Fibroblast of skin of scalp (primary cell): ENCODE measurements at regions not wholly inside any gene's neighbourhood (a gene's known extent, or its start where the extent isn't known, plus 50 kb on each side); places are given as distances from the start of the nearest gene placed in this dataset.

Experiments
- DNase-seq: peaks from one replicate; pipeline ENCODE4 v3.0.0-alpha.2; 2013

DNA sequence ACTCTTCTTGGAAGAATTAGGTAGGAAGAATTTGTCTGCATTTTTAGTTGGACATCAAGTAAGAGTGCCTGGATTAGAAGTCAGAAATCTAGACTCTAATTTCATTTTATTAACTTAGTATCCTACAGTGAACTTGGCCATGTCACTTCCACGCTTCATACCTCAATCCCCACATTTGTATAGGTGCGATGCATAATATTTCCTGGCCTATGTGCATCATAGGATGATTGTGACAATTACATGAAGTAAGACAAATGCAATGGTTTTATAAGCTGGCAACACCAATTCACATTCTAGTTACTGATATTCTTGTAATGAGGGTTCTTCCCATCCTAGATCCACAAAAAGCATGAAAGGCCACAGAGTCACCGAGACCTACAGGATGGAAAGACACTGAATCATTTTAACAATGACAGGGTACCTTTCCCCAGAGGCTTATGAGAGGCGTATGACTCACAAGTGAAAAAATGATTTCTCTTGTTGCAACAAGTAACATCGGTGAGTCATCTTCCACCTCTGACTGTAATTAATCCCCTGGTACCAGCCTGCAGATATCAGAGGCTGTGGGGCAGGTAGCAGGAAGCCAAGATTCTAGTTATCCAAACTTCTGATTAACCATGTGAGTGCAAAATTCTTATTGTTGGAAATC lies 56.0 kb upstream of the OR5AK2 start:
- DNase-seq = peak; percentile 52

GRCh38 chr11:56923116-56923515 lies 65.6 kb upstream of the OR5AK2 start:
- no peak for DNase-seq

DNA sequence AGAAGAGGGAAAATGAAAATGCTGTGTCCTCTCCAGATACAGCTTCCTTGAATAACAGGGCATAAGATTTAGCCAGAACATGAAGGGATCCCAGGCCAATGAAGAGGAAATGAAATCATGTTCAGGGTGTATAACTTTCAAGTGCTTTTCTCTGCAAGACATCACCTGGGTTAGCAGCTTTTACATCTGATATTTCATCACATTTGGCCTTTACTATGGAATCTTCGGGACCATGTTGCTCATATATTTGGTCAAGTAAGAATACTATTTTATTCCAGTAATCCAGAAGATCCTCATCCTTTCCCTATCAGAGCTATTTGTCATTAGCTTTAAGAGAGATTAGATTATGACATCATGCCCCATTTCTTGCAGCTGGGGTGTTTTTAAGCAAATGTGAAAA lies 66.3 kb upstream of the OR5AK2 start:
- DNase-seq = no peak

DNA sequence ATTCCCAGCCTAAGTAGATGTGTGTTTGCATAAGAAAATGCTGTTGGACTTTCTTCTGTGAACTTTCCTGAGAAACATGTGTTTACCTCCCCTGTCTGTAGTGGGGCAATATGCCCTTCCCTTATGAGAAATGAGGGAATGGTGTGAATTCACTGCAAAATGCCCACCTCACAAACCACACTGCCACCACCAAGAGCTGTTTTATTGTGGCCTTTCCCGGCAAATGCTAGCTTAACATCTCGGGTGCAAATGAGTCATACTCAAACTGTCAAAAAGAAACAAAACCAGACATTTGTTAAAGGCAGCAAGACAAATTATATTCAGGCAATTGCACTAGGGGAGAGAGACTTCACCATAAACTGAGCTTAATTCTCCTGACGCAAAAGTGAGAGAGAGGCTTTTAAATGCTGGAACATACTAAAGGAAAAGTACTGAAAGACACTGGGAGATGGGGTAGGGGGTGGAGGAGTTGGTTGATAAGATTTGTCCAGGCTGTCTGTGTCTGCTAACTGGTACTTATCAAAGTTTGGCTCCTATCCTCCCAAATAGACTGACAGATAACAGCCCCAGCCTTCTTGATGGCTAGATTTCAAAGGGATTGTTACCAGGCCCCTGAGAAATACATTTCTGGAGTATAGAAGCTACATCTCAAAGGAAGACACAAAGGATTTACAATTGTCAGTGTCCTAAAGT lies 70.9 kb upstream of the OR5AK2 start:
- no peak for DNase-seq

GRCh38 chr11:56916587-56916986 lies 72.1 kb upstream of the OR5AK2 start:
- no peak for DNase-seq

DNA sequence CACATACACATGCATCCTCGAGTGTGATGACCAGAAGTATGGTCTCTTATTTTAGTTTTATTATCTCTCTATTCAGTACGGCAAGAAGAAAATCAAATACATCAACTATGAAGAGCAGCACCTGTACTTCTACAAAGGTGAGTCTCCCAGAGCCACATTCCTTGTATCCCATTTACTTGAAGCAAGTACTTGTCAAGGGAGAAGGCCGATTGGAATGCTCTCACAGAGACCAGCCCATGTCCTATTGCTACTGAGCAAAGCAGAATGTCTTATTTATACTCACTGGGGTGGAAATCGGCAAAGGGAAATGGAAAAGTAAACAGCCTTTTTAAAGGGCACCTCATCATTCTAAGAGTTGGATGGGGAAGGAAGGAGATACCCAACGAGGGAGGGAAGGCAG lies 72.6 kb upstream of the OR5AK2 start:
- no peak for DNase-seq

DNA sequence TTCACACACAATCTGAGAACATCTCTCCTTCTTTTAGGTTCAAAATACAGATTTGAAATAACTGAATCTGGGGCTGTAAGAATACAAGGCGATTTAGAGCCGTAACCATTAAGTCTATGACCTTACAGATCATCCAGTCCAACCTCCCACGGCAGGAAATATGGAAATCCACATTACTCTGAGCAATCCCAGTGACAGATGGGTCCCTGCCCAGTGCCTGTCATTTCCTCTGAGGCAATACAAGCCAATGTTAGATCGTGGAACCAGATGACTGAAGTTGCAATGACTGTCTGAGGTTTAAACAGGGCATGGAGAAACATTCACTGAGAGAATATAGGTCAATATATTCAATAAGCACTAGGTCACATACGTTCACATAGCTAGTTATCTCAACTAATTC lies 77.4 kb upstream of the OR5AK2 start:
- DNase-seq = peak; percentile 42

- peak; percentile 62 for DNase-seq
Measured at GRCh38 chr11:56910785-56911184, 77.9 kb upstream of the OR5AK2 start.

- DNase-seq = peak; percentile 76
Measured at GRCh38 chr11:56910046-56910773, 78.5 kb upstream of the OR5AK2 start.

- no peak for DNase-seq
Measured at GRCh38 chr11:56909563-56909962, 79.2 kb upstream of the OR5AK2 start.

- no peak for DNase-seq
Measured at GRCh38 chr11:56909080-56909479, 79.6 kb upstream of the OR5AK2 start.

DNA sequence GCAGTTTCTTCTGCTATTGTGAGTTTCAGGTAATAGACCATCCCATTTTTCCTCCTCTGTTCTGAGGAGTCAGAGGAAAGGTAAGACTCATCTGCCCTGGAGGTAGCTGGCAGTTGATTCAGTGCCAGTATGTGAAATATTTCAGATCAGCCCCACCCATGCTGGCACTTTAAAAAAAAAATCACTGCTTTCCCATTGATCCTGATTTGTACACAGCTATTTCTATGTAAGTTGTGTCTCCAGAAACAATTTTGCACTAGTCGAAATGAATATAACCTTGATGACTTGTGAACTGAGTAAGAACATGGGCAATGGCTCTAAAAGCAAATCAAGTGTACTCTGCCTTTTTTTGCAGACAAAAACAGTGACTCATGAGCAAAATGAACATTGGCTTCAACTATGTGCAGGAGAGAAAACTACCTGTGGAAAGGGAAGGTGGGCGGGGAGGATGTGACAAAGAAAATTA lies 82.0 kb upstream of the OR5AK2 start:
- DNase-seq = no peak

- DNase-seq = no peak
Measured at GRCh38 chr11:56905936-56906335, 82.8 kb upstream of the OR5AK2 start.

DNA sequence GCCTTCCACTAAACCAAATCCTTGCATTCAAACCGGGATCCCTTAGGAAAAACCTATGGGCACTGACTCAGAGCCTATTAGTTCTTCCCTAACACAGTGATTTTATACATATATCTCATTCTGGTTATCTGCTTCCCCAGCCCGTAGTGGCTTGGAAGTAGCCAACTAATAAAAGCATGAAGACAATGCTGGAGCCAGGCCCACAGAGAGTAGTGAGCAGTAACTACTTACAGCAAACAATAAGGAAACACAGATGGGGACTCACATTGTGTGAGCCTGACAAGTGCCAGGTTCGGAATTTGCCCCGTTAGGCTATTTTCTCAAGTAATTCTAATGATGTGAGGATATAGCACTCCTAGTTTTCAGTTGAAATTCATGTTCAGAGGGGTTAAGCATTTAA lies 83.3 kb upstream of the OR5AK2 start:
- no peak for DNase-seq

- DNase-seq = no peak
Measured at GRCh38 chr11:56898856-56899255, 89.9 kb upstream of the OR5AK2 start.

DNA sequence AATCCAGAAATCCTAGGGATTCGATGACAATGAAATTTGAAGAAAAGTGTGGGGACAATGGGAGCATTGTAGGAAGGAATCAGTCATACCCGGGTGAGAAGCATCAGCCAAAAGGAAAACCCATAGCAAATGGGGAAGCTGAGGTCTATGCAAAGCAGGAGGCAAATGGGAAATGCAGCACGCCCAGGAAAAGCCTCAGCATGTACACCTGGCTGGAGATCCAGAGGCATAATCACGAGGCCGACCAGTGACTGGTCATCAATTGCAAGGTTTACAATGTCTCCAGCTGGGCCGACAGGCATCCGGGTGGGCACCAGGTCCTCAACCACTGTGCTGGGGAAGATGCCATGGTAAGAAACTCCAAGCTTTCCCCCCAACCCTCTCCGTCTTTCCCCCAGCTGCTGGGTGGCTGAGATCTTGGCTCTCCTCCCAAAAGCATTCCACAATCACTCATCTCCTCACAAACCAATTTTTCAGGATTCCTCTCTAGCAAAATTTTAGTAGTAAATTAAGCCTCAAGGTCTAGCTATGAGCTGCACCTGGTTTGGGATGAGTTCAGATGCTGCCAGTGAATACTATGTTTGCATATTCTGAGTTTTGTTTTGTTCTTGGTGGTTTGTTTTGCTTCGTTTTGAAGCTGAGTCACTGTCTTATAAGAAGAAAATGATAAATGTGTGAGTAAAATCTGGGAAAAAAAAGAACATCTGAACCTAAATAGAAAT lies 98.0 kb upstream of the OR5AK2 start:
- no peak for DNase-seq

DNA sequence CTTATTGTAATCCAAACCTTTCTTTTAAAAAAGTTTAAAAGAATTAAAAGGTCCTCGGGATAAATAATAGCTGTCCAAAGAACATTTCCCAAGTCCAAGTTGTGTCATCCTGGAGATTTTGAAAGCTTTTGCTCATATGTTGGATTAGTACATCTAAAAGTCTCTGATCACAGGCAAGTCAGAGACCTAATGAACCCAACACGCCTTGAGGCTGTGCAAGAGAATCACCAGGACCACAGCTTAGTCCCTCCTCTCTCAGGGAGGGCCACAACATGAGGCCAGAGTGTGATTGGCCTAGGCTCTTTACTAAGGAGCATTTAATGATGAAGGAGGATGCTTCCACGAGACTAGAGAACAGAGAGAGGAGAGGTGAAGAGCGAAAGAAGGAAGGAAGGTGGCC lies 98.7 kb upstream of the OR5AK2 start:
- DNase-seq = no peak

- DNase-seq = no peak
Measured at GRCh38 chr11:56887940-56888339, 100.8 kb upstream of the OR5AK2 start.

DNA sequence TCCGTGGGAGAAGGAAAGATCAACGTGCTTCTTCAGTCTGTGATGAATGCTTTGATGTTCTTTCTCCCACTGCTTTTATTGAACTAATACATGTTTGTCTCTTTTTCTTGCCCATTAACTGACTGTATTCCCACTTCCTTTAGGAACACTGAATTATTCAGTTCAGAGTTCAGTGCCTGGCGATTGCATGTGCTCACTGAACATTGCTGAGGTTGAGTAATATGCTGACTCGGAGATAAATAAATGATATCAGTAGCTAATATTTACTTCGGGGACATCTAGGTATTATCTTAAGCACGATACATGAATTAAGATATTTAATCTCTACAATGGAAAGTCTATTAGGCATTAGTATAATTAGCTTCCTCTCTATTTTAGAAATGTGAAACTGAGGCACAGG lies 102.3 kb upstream of the OR5AK2 start:
- no peak for DNase-seq

GRCh38 chr11:56885854-56886253 lies 102.9 kb upstream of the OR5AK2 start:
- no peak for DNase-seq

- no peak for DNase-seq
Measured at GRCh38 chr11:56885177-56885576, 103.5 kb upstream of the OR5AK2 start.

DNA sequence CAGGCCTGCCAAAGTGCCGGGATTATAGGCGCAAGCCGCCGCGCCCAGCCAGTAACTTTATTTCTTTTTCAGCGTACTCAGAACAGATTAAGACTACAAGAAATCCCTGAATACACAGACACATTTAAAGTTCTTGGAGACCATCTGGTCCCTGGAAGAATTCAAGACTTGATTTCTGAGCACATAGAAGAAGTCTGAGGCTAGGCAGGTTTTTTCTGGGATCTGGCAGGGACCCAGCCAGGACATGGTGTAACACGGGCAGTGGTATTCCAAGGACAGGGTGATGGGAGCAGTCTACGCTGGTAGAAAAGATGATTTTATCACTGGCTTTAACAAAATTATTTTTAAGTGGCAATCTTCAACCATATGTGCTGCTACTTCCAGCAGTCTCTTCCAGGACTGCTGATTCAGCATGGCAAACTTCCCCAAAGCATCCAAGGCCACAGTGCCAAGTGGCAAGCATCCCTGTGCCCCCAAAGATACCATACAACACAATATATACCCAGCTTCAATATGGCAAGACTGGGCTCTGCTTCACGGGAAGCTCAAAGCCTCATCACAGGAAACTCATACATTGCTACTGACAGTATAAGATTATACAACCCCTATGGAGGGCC lies 105.2 kb upstream of the OR5AK2 start:
- DNase-seq = no peak
